ENCODE measurements at regions not wholly inside any gene's neighbourhood (a gene's known extent, or its start where the extent isn't known, plus 50 kb on each side); places are given as distances from the start of the nearest gene placed in this dataset.
"Not testable (repeated sequence)": the region's sequence is repeated elsewhere in the genome, so short reads cannot be mapped to it uniquely, and the experiment has no call there.

- no peaks in the 10 kb centered on the region for H3K36me3 Mint-ChIP-seq
- DNase-seq: no peak
- intact Hi-C loops (cut with micrococcal nuclease): no loop called here
- H3K9me3 Mint-ChIP-seq: no peaks in the 10 kb centered on the region
- ChIA-PET POLR2A (no interaction called here), CTCF (no interaction called here)
- no peak overlapping the region for H3K4me3 Mint-ChIP-seq
- H3K27me3 Mint-ChIP-seq: no peaks in the 10 kb centered on the region
- no peak overlapping the region for H3K27ac Mint-ChIP-seq
- no peaks in the 10 kb centered on the region for H3K4me1 Mint-ChIP-seq (ENCODE audit: low read depth)
Observed at GRCh38 chr12:124087266-124088051, 114.4 kb downstream of the ZNF664 start.

DNA sequence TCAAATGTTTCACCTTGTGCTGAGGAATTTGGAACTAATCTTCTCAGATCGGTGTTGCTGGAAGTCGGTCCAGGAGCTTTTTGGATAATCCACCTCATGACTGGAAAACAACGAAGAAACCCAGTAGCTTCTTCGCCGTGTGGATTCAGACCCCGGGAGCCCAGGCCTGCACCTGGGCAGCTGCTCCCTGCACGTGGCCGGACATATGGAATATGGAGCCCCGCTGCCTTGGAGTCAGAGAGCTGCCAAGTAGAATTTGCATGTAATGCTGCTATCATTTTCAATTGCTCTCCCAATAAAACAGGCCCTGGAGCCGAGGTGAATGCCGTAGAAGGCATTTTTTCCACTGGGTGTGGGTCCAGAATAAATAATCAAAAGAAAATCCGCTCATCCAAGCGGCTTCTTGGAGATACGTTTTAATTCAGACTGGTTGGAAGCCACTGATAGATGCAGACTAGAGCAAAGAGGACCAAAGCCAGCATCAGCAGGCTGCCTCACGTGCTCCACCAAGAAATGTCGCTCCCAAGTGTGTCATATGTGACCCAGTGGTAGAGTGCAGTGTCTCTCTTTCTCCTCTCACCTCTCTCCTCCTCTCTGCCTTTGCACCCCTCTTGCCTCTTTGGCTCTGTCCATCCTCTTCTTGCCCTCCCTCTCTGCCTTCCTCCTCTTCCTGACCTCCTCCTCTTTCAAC, 115.3 kb downstream of the ZNF664 start:
- CTCF ChIA-PET: no interaction called here
- no peaks in the 10 kb centered on the region for H3K4me1 Mint-ChIP-seq (ENCODE audit: low read depth)
- POLR2A ChIA-PET: no interaction called here
- H3K27ac Mint-ChIP-seq: no peak overlapping the region
- DNase-seq: no peak
- no peaks in the 10 kb centered on the region for H3K27me3 Mint-ChIP-seq
- no peak overlapping the region for H3K4me3 Mint-ChIP-seq
- no peaks in the 10 kb centered on the region for H3K36me3 Mint-ChIP-seq
- intact Hi-C loops (cut with micrococcal nuclease): no loop called here
- H3K9me3 Mint-ChIP-seq: no peaks in the 10 kb centered on the region

- H3K4me3 Mint-ChIP-seq; POLR2A ChIA-PET; DNase-seq; H3K27me3 Mint-ChIP-seq; CTCF ChIA-PET; H3K4me1 Mint-ChIP-seq (ENCODE audit: low read depth); H3K9me3 Mint-ChIP-seq; intact Hi-C loops (cut with micrococcal nuclease); H3K36me3 Mint-ChIP-seq; H3K27ac Mint-ChIP-seq: not testable (repeated sequence)
Observed at GRCh38 chr12:124089181-124089914, 116.3 kb downstream of the ZNF664 start.

DNA sequence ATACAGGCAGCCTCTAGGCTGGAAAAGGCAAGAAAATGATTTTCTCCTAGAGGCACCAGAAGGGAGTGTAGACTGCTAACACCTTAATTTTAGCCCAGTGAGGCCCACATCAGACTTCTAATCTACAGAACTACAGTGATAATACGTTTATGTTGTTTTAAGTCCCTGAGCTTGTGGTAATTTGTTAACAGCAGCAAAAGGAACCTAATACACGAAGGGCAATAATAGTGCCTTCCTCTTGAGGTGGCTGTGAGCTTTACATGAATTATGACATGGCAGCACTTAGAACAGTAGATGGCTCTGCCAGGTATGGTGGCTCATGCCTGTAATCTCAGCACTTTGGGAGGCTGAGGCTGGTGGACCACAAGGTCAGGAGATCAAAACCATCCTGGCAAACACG, 118.8 kb downstream of the ZNF664 start:
- Mint-ChIP-seq H3K4me1 (ENCODE audit: low read depth) (no peaks in the 10 kb centered on the region), H3K36me3 (no peaks in the 10 kb centered on the region), H3K27me3 (peaks cover 1% of the 10 kb centered on the region), H3K9me3 (no peaks in the 10 kb centered on the region), H3K27ac (no peak overlapping the region), H3K4me3 (no peak overlapping the region)
- ChIA-PET CTCF (no interaction called here), POLR2A (no interaction called here)
- intact Hi-C loops (cut with micrococcal nuclease): no loop called here
- DNase-seq: no peak

DNA sequence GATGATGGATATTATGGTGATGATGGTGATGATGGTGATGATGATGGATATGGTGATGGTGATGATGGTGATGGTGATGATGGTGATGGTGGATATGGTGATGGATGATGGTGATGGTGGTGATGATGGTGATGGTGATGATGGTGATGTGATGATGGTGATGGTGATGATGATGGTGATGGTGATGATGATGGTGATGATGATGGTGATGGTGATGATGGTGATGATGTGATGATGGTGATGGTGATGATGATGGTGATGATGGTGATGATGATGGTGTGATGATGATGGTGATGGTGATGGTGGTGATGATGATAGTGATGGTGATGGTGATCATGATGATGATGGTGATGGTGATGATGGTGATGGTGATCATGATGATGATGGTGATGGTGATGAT, 119.5 kb downstream of the ZNF664 start:
- intact Hi-C loops (cut with micrococcal nuclease); DNase-seq: not testable (repeated sequence)

DNA sequence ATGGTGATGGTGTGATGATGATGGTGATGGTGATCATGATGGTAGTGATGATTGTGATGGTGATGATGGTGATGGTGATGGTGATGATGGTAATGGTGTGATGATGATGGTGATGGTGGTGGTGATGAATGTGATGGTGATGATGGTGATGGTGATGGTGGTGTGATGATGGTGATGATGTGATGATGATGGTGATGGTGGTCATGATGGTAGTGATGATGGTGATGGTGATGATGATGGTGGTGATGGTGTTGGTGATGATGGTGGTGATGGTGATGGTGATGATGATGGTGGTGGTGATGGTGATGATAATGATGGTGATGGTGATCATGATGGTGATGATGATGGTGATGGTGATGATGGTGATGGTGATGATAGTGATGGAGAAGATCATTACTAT, 120.3 kb downstream of the ZNF664 start:
- CTCF ChIA-PET: no interaction called here
- POLR2A ChIA-PET: no interaction called here
- Mint-ChIP-seq H3K4me3 (no peak overlapping the region), H3K27me3 (peaks cover 2% of the 10 kb centered on the region), H3K4me1 (ENCODE audit: low read depth) (no peaks in the 10 kb centered on the region), H3K36me3 (no peaks in the 10 kb centered on the region), H3K9me3 (no peaks in the 10 kb centered on the region), H3K27ac (no peak overlapping the region)
- intact Hi-C loops (cut with micrococcal nuclease): no loop called here
- DNase-seq: no peak

More for the DNA sequence above, 119.5 kb downstream of the ZNF664 start:
- H3K9me3 Mint-ChIP-seq; POLR2A ChIA-PET; H3K4me1 Mint-ChIP-seq (ENCODE audit: low read depth); H3K4me3 Mint-ChIP-seq; H3K27me3 Mint-ChIP-seq; H3K27ac Mint-ChIP-seq; H3K36me3 Mint-ChIP-seq; CTCF ChIA-PET: not testable (repeated sequence)

DNA sequence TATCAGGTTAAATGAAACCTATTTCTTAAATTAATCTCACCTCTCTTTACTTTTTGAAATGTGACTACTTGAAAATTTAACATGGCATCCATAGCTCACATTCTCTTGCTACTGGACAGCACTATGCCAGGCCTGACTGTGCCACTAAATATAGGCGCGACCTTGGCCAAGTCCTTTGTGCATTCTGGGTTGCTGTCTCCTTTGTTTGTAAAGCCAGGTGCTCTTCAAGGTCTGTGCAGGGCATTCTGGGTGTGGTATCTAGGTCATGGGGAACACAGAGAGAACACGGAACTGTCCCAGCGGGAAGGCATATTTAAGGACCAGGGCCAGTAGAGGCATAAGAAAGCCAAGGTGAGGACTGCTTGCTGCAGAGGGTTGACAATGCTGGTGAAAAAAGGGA, 121.2 kb downstream of the ZNF664 start:
- Mint-ChIP-seq H3K36me3 (no peaks in the 10 kb centered on the region), H3K9me3 (no peaks in the 10 kb centered on the region), H3K27me3 (peaks cover 6% of the 10 kb centered on the region), H3K27ac (no peak overlapping the region), H3K4me3 (no peak overlapping the region), H3K4me1 (ENCODE audit: low read depth) (no peaks in the 10 kb centered on the region)
- ChIA-PET CTCF (no interaction called here), POLR2A (no interaction called here)
- intact Hi-C loops (cut with micrococcal nuclease): no loop called here
- no peak for DNase-seq

GRCh38 chr12:124094733-124095132, 121.7 kb downstream of the ZNF664 start:
- ChIA-PET POLR2A (no interaction called here), CTCF (no interaction called here)
- no peak overlapping the region for H3K4me3 Mint-ChIP-seq
- no peak overlapping the region for H3K27ac Mint-ChIP-seq
- no peaks in the 10 kb centered on the region for H3K4me1 Mint-ChIP-seq (ENCODE audit: low read depth)
- no peak for DNase-seq
- H3K9me3 Mint-ChIP-seq: no peaks in the 10 kb centered on the region
- intact Hi-C loops (cut with micrococcal nuclease): no loop called here
- H3K36me3 Mint-ChIP-seq: no peaks in the 10 kb centered on the region
- H3K27me3 Mint-ChIP-seq: peaks cover 8% of the 10 kb centered on the region

- Mint-ChIP-seq H3K4me1 (ENCODE audit: low read depth) (no peaks in the 10 kb centered on the region), H3K4me3 (no peak overlapping the region), H3K27ac (no peak overlapping the region), H3K9me3 (no peaks in the 10 kb centered on the region), H3K36me3 (no peaks in the 10 kb centered on the region), H3K27me3 (peaks cover 8% of the 10 kb centered on the region)
- intact Hi-C loops (cut with micrococcal nuclease): no loop called here
- POLR2A ChIA-PET: no interaction called here
- no peak for DNase-seq
- CTCF ChIA-PET: no interaction called here
Observed at GRCh38 chr12:124096109-124096508, 123.1 kb downstream of the ZNF664 start.

DNA sequence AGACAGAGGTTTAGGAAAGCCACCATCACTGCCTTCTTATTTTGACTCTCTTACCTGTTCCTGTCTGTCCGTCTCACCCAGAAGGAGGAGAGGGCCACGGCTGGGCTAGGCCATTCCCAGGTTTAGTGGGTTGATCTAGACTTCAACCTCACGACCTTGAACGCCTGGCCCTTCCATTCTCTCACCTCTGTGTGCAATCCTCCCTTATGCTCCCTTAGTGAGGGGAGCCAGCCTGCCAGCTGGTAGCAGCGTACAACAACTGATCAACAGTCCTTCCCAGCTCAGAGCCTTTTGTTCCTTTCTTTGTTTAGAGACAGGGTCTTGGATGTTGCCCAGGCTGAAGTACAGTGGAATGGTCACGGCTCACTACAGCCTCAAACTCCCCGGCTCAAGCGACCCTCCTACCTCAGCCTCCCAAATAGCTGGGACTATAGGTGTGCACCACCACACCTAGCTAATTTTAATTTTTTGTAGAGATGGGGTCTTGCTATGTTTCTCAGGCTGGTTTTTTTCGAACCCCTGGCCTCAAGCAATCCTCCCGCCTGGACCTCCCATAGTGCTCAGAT, 123.9 kb downstream of the ZNF664 start:
- CTCF ChIA-PET: no interaction called here
- no peaks in the 10 kb centered on the region for H3K36me3 Mint-ChIP-seq
- POLR2A ChIA-PET: no interaction called here

DNA sequence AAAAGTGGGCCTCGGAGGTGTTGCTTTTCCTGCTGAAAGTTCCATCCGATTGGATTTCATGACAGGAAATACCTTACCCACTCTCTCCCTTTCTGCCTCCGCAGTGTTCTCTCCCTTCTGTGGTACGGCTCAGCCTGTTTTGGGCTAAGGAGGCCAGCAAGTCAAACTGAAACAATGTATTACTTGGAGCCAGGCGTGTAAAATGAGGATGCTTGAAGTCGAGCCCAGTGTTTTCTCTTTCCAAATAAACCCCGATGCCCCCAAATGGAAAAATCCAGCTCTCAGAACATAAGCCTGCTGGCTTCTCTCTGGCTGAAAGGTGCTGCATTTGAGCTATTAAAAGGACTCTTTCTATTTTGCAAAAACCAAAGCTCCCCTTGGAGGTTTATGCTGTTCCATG, 124.7 kb downstream of the ZNF664 start:
- ChIA-PET POLR2A (no interaction called here), CTCF (no interaction called here)
- Mint-ChIP-seq H3K36me3 (no peaks in the 10 kb centered on the region), H3K4me3 (no peak overlapping the region), H3K9me3 (no peaks in the 10 kb centered on the region), H3K27me3 (peaks cover 8% of the 10 kb centered on the region), H3K4me1 (ENCODE audit: low read depth) (no peaks in the 10 kb centered on the region), H3K27ac (no peak overlapping the region)
- DNase-seq: no peak
- intact Hi-C loops (cut with micrococcal nuclease): no loop called here

More for the DNA sequence above, 123.9 kb downstream of the ZNF664 start:
- Mint-ChIP-seq H3K4me1 (ENCODE audit: low read depth) (no peaks in the 10 kb centered on the region), H3K9me3 (no peaks in the 10 kb centered on the region), H3K4me3 (no peak overlapping the region), H3K27ac (no peak overlapping the region), H3K27me3 (peaks cover 8% of the 10 kb centered on the region)
- DNase-seq: no peak
- intact Hi-C loops (cut with micrococcal nuclease): no loop called here

- intact Hi-C loops (cut with micrococcal nuclease): no loop called here
- Mint-ChIP-seq H3K36me3 (no peaks in the 10 kb centered on the region), H3K9me3 (no peaks in the 10 kb centered on the region)
Observed at GRCh38 chr12:124098101-124098757, 125.2 kb downstream of the ZNF664 start.

More at GRCh38 chr12:124098101-124098757, 125.2 kb downstream of the ZNF664 start:
- H3K27ac Mint-ChIP-seq: no peak overlapping the region
- no peaks in the 10 kb centered on the region for H3K4me1 Mint-ChIP-seq (ENCODE audit: low read depth)
- no peak for DNase-seq
- ChIA-PET CTCF (no interaction called here), POLR2A (no interaction called here)
- H3K27me3 Mint-ChIP-seq: peaks cover 8% of the 10 kb centered on the region
- no peak overlapping the region for H3K4me3 Mint-ChIP-seq

All from activated CD4-positive, alpha-beta memory T cell treated with anti-CD3 and anti-CD28 coated beads for 36 hours (primary cell).